GM18951 (cell line): ENCODE measurements at regions not wholly inside any gene's neighbourhood (a gene's known extent, or its start where the extent isn't known, plus 50 kb on each side); places are given as distances from the start of the nearest gene placed in this dataset.

ENCODE experiments used
- POLR2A ChIP-seq: IDR thresholded peaks from 4 replicates; pipeline ENCODE4 v1.6.1; 2011; ENCODE audit warnings: mild to moderate bottlenecking; ENCODE audit not compliant: insufficient read length, insufficient read depth; ENCODE audit errors: extremely low read depth
- in situ Hi-C: fragments of 300-500 bp; cut with MboI; formaldehyde crosslinking; loops from one replicate; pipeline ENCODE4 v1.12.0; 2022; ENCODE audit warnings: low sequenced_read_pairs, mixed read lengths, inconsistent platforms; ENCODE audit not compliant: unreplicated experiment

DNA sequence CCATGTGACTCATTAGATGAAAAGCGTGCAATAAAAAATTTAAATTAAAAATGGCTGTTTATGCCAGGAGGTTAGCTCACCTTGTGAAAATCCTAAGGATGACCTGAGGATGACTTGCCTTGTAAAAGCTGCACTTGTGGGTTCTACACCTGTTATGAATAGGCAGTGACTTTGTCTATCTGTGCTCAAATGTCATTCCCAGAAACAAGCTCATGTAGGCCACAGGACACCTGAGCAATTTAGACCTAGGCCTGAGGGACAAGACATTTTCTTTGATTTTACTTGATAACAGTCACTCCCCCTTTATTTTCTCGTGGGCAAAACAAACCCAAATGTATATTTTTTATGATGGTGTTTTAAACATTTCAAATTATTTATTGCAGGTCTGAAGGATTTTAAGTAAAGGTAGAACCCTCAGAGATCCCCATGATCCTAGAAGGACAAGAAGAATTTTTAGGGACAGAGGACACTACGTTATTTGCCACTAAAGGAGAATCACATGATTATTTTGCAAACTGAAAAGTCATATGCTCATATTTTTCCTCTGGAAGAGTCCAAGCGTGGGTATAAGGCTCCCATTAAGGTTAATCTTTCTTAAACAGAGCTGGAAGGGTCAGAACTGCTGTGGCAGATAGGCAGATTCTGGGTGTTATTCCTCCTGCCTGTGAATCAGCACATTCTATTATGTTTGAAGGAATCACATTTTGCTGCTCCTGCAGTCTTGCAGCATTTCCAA is 277.5 kb upstream of the MAN1A1 start:
- in situ Hi-C loops: no loop called here

DNA sequence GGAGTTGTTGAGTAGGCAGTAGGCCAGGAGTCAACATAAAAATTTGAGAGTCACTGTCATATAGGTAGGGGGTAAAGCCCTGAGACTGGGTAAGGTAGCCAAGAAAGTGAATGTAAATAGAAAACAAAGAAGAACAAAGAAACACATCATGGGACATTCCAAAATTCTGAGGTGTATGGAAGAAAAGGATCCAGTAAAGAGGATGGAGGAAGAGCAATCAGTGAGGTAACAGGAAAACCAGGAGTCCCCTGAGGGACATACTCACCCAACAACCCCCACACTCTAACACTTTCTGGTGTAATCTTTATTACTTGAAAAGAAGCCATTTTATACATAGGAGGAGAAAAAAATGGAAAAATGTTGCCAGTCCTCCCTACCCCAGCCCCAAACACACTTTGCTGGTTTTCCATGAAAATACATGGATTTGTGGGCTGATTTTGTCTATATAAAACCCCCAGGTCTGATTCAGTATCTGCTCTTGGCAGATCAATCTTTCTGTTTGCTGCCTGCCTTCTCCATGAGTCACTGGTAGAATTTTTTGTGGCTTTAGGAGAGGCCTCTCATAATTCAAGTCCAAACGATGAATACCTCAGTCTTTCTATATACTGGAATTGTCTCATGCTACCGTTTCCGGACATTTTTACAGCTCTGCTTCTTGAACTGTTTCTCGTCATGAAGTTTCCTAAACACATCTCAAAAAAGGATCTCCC is 271.4 kb upstream of the MAN1A1 start:
- TF ChIP-seq POLR2A: no peak
- in situ Hi-C loops: no loop called here

More for the DNA sequence above, 277.5 kb upstream of the MAN1A1 start:
- no peak for TF ChIP-seq POLR2A

DNA sequence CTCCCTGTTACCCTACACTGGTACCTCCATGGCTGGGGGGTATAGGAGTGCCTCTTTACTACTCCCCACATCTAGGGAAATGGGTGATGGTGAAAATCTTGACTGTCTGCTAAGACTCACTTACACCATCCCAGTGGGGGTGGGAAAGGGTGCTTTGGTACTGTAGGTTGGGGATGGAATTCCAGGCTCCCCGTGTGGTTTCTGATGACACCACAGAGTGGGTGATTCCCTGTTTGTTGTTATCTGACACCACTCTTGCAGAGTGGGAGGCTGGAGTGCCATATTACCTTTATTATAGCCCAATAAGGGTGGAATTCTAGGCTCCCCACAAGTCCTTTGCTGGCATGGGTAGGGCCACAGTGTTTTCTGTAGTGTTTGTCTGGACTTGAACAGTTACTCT is 264.6 kb upstream of the MAN1A1 start:
- in situ Hi-C loops: no loop called here

DNA sequence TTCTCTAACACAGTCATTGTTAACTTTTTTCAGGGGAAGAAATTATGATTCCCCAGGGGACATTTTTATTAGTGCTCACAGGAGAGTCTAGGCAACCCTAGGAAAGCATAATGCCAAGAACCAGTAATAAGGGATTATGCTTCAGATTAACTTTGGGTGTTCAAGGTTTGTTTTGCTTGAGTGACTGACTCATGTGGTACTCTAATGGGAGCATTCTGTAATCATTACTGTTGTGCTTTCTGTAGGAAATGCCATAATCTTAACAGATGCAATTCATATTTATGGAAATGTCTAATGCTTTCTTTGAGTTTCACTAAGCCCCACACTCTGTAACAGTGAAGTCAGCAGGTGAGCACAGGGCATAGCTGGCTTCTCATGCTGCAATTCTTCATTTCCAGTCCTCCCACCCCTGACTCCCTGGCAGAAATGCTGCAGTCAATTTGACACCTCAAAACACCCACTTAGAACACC is 263.4 kb upstream of the MAN1A1 start:
- no peak for TF ChIP-seq POLR2A
- in situ Hi-C loops: no loop called here

More for the DNA sequence above, 264.6 kb upstream of the MAN1A1 start:
- TF ChIP-seq POLR2A: no peak

DNA sequence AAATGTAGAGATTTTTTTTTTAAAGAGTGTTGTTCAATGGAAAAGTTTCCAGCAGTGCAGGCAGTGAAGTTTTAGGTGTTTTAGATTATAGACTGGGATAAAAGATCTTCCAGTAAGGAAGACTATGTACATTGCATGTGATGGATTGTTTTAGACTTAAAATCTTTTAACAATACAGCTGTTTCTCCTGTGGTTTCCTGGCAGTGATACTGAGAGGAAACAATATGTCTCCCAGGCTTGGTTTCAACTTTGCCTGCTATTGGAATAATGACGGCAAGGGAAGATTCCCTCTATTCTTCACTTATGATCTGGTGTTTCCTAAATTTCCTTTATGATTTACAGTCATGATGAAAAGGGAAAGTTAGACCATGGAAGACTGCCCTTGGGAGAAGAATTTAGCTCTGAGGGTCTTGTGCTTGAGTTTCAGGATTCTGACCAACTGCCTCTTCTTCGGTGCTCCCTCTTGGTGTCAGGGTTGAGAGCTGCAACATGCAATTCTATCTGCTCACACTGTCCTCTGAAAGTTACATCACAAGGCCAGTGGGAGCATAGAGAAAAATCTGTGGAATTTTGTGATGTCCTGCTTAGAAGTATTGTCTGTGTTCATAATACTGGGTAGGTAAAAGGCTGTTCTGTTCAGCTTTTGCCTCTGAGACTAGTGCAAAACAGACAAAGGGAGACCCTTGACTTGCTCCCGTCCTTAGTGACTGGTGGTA is 262.8 kb upstream of the MAN1A1 start:
- TF ChIP-seq POLR2A: no peak
- in situ Hi-C loops: no loop called here

DNA sequence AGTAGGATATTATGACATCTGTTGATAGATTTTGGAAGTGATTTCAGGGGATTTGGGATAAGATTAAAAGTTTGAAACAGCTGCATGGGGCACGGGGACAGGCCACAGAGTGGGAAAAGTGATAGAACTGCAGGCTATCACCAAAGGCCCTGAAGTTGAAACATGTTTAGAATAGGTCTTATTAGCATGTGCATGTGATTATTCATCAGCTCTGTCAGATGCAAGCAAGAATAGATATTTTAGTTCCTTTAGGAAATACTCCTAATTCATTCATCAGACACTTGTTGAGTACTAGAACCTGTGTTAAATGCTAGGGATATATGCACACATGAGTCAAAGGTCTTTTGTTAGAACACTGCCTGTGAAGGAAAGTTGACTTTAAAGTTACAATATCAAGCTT is 261.2 kb upstream of the MAN1A1 start:
- in situ Hi-C loops: no loop called here
- no peak for TF ChIP-seq POLR2A

DNA sequence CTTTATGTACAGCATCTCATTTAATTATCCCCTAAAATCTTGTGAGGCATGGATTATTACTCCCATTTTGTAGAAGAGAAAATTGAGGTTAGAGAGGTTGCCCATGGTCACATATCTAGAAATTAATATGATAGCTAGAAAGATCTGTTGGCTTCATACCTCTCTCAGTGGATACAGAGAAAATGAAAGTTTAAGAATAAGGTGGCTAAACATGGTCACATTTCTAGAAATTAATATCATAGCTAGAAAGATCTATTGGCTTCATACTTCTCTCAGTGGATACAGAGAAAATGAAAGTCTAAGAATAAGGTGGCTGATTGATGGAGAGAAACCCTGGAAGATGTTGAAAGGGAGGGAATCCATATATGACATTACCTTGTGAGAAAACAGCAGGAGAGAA is 260.7 kb upstream of the MAN1A1 start:
- no peak for TF ChIP-seq POLR2A
- in situ Hi-C loops: no loop called here

DNA sequence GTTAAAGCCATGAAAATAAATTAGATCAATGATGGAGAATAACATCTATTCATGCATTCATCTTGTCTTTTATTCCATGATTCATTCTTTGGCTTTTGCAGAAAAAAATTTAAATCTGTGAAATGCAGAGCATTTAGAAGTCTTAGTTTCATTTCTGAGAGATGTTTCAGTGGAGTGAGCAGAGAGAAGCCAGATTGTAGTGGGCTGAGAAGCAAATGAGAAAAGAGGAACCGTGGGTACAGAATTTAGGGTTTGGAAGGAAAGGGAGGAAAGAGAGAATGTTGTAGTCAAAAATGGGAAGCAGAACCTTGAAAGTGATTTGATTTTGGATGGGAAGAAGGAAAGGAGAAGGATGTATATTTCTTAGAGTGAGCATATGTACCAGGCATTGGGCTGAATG is 260.3 kb upstream of the MAN1A1 start:
- in situ Hi-C loops: no loop called here
- TF ChIP-seq POLR2A: no peak

DNA sequence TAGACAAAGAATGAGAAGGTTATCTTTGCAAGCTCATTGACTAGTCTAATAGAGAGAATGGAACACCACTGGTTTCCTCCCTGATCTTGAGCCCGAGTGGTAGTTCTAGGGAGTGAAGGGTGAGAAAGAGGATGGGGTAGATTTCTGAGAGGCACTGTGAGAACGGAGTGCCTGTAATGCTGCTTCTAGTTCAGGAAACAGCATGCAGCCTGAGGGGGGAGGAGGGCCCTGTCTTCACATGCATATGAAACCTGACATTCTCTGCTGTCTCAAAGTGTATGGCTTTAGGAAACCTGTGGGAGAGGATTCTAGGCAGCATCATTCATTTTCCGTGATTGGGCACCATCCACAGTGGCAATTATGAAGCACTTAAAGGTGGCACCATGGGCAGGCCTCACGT is 259.4 kb upstream of the MAN1A1 start:
- no peak for TF ChIP-seq POLR2A
- in situ Hi-C loops: no loop called here

DNA sequence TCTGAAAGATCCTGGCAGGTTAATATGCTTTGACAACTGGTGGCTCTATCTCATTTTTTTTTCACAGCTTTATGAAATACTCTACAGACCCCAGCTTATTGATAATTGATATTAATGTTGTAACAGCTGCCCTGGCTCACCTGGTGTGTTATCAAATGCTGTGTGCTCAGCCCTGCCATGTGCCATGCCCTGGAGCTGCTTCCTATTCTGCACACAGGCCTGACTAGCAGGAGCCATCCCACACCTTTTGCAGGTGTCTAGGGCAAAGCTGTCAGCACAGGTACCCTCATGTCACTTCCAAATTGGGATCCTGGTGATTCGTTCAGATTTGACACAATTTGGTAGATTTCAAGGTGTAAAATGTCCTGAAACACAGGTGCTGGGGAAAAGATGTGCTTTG is 254.6 kb upstream of the MAN1A1 start:
- in situ Hi-C loops: no loop called here
- TF ChIP-seq POLR2A: no peak

DNA sequence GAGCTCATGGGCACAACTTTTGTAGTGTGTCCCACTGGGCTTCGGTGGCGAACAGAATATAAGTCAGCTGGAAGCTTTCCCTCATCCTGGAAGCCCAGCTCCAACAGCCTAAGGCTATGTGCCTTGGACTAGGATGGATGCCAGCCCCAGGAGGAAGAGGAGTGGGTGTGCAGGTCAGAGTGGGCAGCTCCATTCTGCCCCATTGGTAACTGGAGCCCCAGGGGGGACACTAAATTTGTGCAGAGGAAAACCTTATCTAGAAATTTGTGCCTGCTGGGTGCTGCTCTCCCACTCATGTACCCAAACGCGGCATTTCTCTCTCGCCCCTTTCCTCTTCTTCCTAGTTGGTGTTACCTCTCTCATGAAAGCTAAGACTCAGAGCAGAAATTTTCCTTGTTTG is 253.9 kb upstream of the MAN1A1 start:
- in situ Hi-C loops: no loop called here
- TF ChIP-seq POLR2A: no peak

DNA sequence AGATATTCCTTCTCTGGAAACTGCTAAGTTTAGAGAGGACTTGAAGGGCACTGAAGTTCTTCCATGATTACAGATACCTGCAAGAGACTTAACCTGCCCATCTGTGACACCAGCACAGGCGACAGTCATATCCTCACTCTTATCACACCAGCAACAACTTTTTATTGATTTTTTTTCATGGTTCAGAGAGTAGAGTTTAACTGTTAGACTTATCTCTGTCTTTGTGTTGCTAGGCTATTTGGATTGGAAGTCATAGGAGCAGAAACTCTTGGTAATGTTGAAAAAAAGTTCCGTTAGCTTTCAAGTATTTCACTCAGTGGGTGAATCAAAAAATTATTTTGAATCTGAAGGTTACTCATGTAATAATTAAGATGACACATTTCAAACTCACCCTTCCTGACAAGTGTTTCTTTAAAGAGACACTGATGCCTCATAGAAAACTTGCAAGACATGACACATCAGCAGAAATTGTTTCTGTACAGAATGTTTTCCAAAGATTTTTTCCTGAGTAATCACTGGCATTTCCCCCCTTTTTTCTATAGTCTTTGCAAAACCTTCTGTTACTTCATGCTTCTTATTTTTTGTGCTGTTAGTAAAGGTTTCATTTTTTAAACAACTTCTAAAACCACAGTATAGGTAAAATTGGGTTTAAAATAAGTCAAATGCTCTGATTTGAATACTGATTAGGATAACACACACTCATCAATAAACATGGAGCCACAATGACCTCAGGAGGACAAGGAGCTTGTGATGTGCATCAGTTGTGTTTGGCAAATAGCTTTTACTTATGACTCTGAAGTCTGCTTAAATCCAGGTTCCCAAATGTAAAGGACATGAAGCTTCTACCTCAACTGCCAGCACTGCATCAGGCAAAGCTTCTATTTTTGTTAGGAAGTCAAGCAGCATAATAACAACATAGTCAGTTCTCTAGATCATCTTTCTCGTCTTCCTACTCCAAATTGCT is 252.9 kb upstream of the MAN1A1 start:
- no peak for TF ChIP-seq POLR2A
- in situ Hi-C loops: no loop called here
